ENCODE measurements at regions not wholly inside any gene's neighbourhood (a gene's known extent, or its start where the extent isn't known, plus 50 kb on each side); places are given as distances from the start of the nearest gene placed in this dataset.
A peak's percentile ranks its signal among the peaks of the same experiment; 100 is the strongest.

DNA sequence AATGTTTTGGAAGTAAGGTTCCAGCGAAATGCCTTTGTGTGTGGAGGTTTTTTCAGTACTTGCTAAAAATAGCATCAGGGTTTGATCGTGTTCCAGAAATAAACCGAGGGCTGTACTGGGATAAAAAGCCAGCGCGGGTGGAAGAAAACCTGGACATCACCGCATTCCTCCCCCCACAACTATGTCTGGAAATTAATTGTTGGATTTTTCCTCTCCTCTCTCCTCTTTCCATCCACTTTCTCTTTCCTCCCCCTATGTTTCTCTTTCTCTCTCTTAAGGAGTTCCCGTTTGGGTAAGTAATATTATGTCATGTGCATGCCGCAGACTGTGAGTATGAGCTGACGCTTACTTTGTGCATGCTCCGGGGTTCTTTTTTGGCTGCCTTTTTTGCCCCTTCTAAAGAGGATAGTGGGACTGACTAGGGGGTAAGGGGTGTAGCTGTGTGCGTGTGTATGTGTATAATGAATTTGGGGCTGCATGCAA, 104.2 kb upstream of the HSD17B12 start:
- Histone ChIP-seq H3K4me3 (peak overlapping the region in 1 of 2 donors; percentile 36), H3K36me3 (no peaks in the 10 kb centered on the region), H3K27ac (no peak overlapping the region), H3K4me1 (peaks cover 3 to 60% (median 31%) of the 10 kb centered on the region in 3 donors), H3K27me3 (peaks cover 100% of the 10 kb centered on the region), H3K9me3 (no peaks in the 10 kb centered on the region)
- TF ChIP-seq POLR2A (IDR thresholded peaks at IDR 0.05), result no peak
- TF ChIP-seq POLR2AphosphoS5 (IDR thresholded peaks at IDR 0.05), result no peak
- no peak for TF ChIP-seq EP300 (IDR thresholded peaks at IDR 0.05)
- TF ChIP-seq, protein P1, sequence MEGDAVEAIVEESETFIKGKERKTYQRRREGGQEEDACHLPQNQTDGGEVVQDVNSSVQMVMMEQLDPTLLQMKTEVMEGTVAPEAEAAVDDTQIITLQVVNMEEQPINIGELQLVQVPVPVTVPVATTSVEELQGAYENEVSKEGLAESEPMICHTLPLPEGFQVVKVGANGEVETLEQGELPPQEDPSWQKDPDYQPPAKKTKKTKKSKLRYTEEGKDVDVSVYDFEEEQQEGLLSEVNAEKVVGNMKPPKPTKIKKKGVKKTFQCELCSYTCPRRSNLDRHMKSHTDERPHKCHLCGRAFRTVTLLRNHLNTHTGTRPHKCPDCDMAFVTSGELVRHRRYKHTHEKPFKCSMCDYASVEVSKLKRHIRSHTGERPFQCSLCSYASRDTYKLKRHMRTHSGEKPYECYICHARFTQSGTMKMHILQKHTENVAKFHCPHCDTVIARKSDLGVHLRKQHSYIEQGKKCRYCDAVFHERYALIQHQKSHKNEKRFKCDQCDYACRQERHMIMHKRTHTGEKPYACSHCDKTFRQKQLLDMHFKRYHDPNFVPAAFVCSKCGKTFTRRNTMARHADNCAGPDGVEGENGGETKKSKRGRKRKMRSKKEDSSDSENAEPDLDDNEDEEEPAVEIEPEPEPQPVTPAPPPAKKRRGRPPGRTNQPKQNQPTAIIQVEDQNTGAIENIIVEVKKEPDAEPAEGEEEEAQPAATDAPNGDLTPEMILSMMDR (IDR thresholded peaks at IDR 0.05), result no peak
- 2 to 3% methylated on average over 7 to 11 of the region's 11 CpGs for WGBS, 2 donors (ENCODE audit: low coverage in 1 of 2)
- ATAC-seq, result no peak

DNA sequence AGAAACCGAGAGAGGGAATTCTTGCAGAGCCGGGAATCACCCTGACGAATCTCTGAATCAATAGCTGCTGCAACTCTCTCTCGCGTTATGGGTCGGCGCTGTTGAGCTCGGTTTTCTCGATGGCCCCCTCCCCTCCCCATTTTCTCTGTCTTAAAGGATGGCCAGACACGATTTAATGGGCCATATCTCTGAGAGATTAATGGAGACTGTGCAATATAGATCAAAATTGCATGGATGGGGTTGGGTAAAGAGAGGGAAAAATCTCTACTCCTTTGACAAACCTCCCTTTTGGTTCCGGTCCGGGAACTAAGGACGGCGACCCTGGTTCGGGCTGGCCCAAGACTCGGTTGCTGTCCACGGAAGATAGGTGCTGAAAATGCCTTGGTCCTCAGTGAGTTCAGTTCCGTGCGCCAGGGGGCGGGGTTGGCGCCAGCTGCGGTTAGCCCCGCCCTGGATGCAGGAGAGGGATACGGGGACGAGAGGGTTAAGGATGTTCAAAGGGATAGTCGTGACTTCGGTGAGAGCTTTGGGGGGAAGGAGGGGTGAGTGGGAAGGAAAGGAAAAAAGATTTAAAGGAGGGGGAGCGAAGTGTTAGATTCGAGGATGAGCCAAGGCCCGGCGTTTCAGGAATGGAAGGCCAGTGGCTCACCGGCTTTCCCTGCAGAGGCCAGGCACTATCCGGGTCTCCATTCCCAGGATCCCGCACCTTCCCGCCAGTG, 103.6 kb upstream of the HSD17B12 start:
- Histone ChIP-seq H3K36me3 (no peaks in the 10 kb centered on the region), H3K9me3 (no peaks in the 10 kb centered on the region), H3K27me3 (peaks cover 100% of the 10 kb centered on the region), H3K4me3 (peak overlapping the region in 1 of 2 donors; percentile 36), H3K27ac (no peak overlapping the region), H3K4me1 (peaks cover 3 to 66% (median 33%) of the 10 kb centered on the region in 3 donors)
- 1 to 2% methylated on average over 16 to 27 of the region's 35 CpGs for WGBS, 2 donors (ENCODE audit: low coverage in 1 of 2)
- TF ChIP-seq, protein P1 (IDR thresholded peaks at IDR 0.05), result peak in 1 of 4 experiments; percentile 34
- no peak for TF ChIP-seq POLR2A (IDR thresholded peaks at IDR 0.05)
- no peak for ATAC-seq

DNA sequence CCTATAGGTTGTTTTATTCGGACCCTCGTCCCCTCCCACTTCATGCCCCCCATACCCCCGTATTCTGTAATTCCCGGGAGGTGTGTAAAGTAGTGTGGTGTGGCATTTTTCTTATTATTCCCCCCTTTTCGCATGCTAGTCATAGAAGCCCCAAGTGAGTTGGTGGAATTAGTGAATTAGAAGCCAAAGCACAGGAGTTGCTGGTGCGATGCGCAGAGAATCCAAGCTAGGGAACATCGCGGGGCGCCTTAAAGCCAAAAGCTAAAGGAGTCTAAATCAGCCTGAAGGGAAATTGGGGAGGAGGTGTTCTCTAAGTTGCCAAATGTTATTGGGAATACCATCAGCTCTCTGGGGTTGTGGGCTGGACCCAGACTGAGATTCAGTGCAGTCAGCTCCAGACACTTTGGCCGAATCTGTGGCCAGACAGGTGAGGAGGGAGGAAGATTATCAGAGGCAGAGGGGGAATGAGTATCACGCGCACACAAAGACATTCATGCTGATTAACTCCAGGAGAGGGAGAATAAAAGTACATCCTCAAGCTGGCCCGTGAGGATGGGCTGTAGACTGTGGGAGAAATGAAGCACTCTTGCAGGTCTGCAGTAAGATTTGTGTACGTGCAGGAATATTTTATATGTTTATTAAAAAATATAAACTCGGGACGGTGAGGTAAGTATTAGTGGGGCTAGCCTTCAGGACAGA, 102.8 kb upstream of the HSD17B12 start:
- no peak for TF ChIP-seq EP300 (IDR thresholded peaks at IDR 0.05)
- TF ChIP-seq, protein P1 (IDR thresholded peaks at IDR 0.05), result no peak
- TF ChIP-seq POLR2A (IDR thresholded peaks at IDR 0.05), result no peak
- no peak for TF ChIP-seq POLR2AphosphoS5 (IDR thresholded peaks at IDR 0.05)
- H3K27me3 ChIP-seq, result peaks cover 100% of the 10 kb centered on the region

DNA sequence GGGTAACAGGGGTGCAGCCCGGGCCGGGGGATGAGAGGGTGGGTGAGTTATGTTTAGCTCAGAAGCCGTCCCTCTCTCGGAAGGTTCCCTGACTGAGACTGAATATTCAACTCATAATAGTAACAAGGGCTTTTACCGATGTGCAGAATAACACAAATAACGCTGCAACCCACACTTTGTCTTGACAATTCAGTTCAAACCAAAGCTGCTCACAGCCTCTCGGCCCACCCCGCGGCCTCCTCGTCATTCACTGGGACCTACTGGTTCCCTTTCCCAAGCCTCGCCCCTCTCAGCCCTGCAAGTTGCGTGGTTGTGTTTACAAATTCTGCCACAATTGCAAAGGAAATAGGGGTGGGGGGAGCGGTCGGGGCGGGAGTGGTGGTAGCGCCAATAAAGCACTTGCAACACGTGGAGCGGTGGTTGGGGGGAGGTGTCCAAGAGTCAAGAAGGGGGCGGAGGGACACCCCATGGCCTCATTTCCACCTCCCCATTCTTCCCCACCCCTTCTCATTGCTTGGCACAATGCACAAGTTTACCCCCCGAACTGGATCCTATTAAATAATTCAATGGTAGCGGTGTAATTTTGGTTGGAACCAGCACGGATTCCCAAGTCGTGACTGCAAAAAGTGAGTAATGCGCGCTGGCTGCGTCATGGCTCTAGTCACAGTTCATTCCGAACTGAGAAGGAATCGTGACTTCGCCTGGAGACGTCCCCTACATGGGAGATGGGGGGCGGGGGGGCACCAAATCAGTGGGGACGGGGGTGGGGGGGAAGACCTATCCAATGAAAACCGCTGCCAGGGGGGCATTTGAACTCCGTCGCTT, 102.0 kb upstream of the HSD17B12 start:
- peaks cover 100% of the 10 kb centered on the region for H3K27me3 ChIP-seq

More for the DNA sequence above, 102.8 kb upstream of the HSD17B12 start:
- H3K4me1 ChIP-seq, result peaks cover 3 to 71% (median 33%) of the 10 kb centered on the region in 3 donors
- no peak overlapping the region for H3K27ac ChIP-seq
- ATAC-seq, result no peak
- WGBS, 2 donors (ENCODE audit: low coverage in 1 of 2), result 7 to 11% methylated on average over 12 to 13 of the region's 17 CpGs
- no peaks in the 10 kb centered on the region for H3K9me3 ChIP-seq
- no peaks in the 10 kb centered on the region for H3K36me3 ChIP-seq
- H3K4me3 ChIP-seq, result no peak overlapping the region

More for the DNA sequence above, 102.0 kb upstream of the HSD17B12 start:
- no peaks in the 10 kb centered on the region for H3K9me3 ChIP-seq
- TF ChIP-seq POLR2AphosphoS5 (IDR thresholded peaks at IDR 0.05) (no peak), POLR2A (IDR thresholded peaks at IDR 0.05) (no peak), EP300 (IDR thresholded peaks at IDR 0.05) (no peak)
- TF ChIP-seq, protein P1 (IDR thresholded peaks at IDR 0.05), result no peak
- no peak overlapping the region for H3K27ac ChIP-seq
- peak overlapping the region in 1 of 2 donors; percentile 54 for H3K4me3 ChIP-seq
- no peaks in the 10 kb centered on the region for H3K36me3 ChIP-seq
- 0 to 6% methylated on average over 6 to 9 of the region's 35 CpGs for WGBS, 2 donors (ENCODE audit: low coverage in 1 of 2)
- H3K4me1 ChIP-seq, result peaks cover 3 to 71% (median 33%) of the 10 kb centered on the region in 3 donors
- no peak for ATAC-seq
